ENCODE measurements at regions not wholly inside any gene's neighbourhood (a gene's known extent, or its start where the extent isn't known, plus 50 kb on each side); places are given as distances from the start of the nearest gene placed in this dataset.

- 4% methylated on average over 1 of the region's 1 CpG for WGBS (ENCODE audit: low lambda C conversion rate)
- in situ Hi-C loops (cut with HindIII; ENCODE audit: extremely low pct_ligation_motif_present, low pct_unique_long_range_greater_than_20kb), result no loop called here
- no peak overlapping the region for H3K4me3 ChIP-seq (replicated peaks in 1 of 3; ENCODE audit: insufficient read depth in 1 of 3, low read depth in 2 of 3, low read length in 3 of 3)
- no peaks in the 10 kb centered on the region for H3K27me3 ChIP-seq (ENCODE audit: control insufficient read depth in 1 of 2, insufficient read depth in 2 of 2, low read length in 2 of 2)
- H3K4me2 ChIP-seq (ENCODE audit: low read depth, low read length), result no peak overlapping the region
- ChIA-PET CTCF (ENCODE audit: low intra/inter-chr PET ratio, low total read pairs) (no interaction called here), POLR2A (no interaction called here)
- no peaks in the 10 kb centered on the region for H3K4me1 ChIP-seq (ENCODE audit: insufficient read depth, low read length)
- no peak overlapping the region for H3K9ac ChIP-seq (ENCODE audit: insufficient read depth, low read depth, low read length)
- intact Hi-C loops (cut with micrococcal nuclease; ENCODE audit: unreplicated experiment), result no loop called here
- FAIRE-seq (no peak), DNase-seq (ENCODE audit: low spot score) (no peak), ATAC-seq (no peak)
- no peaks in the 10 kb centered on the region for H3K79me2 ChIP-seq (ENCODE audit: insufficient read depth, low read length)
- BruUV-seq (replicated peaks), result no TSS peak
- H3K36me3 ChIP-seq (replicated peaks in 1 of 2; ENCODE audit: control insufficient read depth in 1 of 2, insufficient read depth in 2 of 2, low read length in 2 of 2), result no peaks in the 10 kb centered on the region
- no peak overlapping the region for H2AFZ ChIP-seq (ENCODE audit: low read length)
- no peaks in the 10 kb centered on the region for H4K20me1 ChIP-seq (ENCODE audit: insufficient read depth, low read length)
- H3K27ac ChIP-seq (ENCODE audit: extremely low read length, insufficient read depth, low read length), result no peak overlapping the region
- TF ChIP-seq ZKSCAN1 (IDR thresholded peaks at IDR 0.05; ENCODE audit: low read length), result no peak
- TF ChIP-seq ZNF713 (CRISPR knock-in tag; IDR thresholded peaks at IDR 0.05), result no peak
- TF ChIP-seq ATF7 (IDR thresholded peaks at IDR 0.05), result peak; percentile 95
- TF ChIP-seq ATF7 (CRISPR knock-in tag; IDR thresholded peaks at IDR 0.05), result no peak
- peak; percentile 72 for TF ChIP-seq CREB1 (IDR thresholded peaks at IDR 0.05)
- TF ChIP-seq CREB1 (CRISPR knock-in tag; IDR thresholded peaks at IDR 0.05), result no peak
- TF ChIP-seq ZNF776 (CRISPR knock-in tag; IDR thresholded peaks at IDR 0.05), result no peak
- TF ChIP-seq TCF7 (IDR thresholded peaks at IDR 0.05; ENCODE audit: low read depth), result no peak
- H3K9me3 ChIP-seq (ENCODE audit: low read length), result no peaks in the 10 kb centered on the region
Observed at GRCh38 chr14:38110258-38110657, 97.4 kb upstream of the SSTR1 start.

GRCh38 chr14:38111046-38111445 is 96.7 kb upstream of the SSTR1 start:
- WGBS (ENCODE audit: low lambda C conversion rate), result 16% methylated on average over 2 of the region's 2 CpGs
- H3K4me2 ChIP-seq (ENCODE audit: low read depth, low read length), result no peak overlapping the region

More at GRCh38 chr14:38111046-38111445, 96.7 kb upstream of the SSTR1 start:
- ChIA-PET CTCF (ENCODE audit: low intra/inter-chr PET ratio, low total read pairs) (no interaction called here), POLR2A (no interaction called here)
- no peaks in the 10 kb centered on the region for H3K36me3 ChIP-seq (replicated peaks in 1 of 2; ENCODE audit: control insufficient read depth in 1 of 2, insufficient read depth in 2 of 2, low read length in 2 of 2)
- no peak overlapping the region for H2AFZ ChIP-seq (ENCODE audit: low read length)
- no peaks in the 10 kb centered on the region for H4K20me1 ChIP-seq (ENCODE audit: insufficient read depth, low read length)
- in situ Hi-C loops (cut with HindIII; ENCODE audit: extremely low pct_ligation_motif_present, low pct_unique_long_range_greater_than_20kb), result no loop called here
- no peaks in the 10 kb centered on the region for H3K4me1 ChIP-seq (ENCODE audit: insufficient read depth, low read length)
- TF ChIP-seq ZNF737 (CRISPR knock-in tag; IDR thresholded peaks at IDR 0.05; ENCODE audit: borderline replicate concordance) (no peak), ZNF44 (CRISPR knock-in tag; IDR thresholded peaks at IDR 0.05) (no peak), ATF7 (IDR thresholded peaks at IDR 0.05) (peak; percentile 81), ATF7 (CRISPR knock-in tag; IDR thresholded peaks at IDR 0.05) (no peak), CREB1 (IDR thresholded peaks at IDR 0.05) (peak; percentile 85), CREB1 (CRISPR knock-in tag; IDR thresholded peaks at IDR 0.05) (no peak), CEBPB (IDR thresholded peaks at IDR 0.05; ENCODE audit: borderline replicate concordance, low read depth, low read length) (peak; percentile 28; the same call in 1 of the 2 replicates)
- H3K4me3 ChIP-seq (replicated peaks in 1 of 3; ENCODE audit: insufficient read depth in 1 of 3, low read depth in 2 of 3, low read length in 3 of 3), result no peak overlapping the region
- no peaks in the 10 kb centered on the region for H3K27me3 ChIP-seq (ENCODE audit: control insufficient read depth in 1 of 2, insufficient read depth in 2 of 2, low read length in 2 of 2)
- no peaks in the 10 kb centered on the region for H3K9me3 ChIP-seq (ENCODE audit: low read length)
- FAIRE-seq, result no peak
- H3K9ac ChIP-seq (ENCODE audit: insufficient read depth, low read depth, low read length), result no peak overlapping the region
- intact Hi-C loops (cut with micrococcal nuclease; ENCODE audit: unreplicated experiment), result no loop called here
- no peak overlapping the region for H3K27ac ChIP-seq (ENCODE audit: extremely low read length, insufficient read depth, low read length)
- no peaks in the 10 kb centered on the region for H3K79me2 ChIP-seq (ENCODE audit: insufficient read depth, low read length)
- no peak for DNase-seq (ENCODE audit: low spot score)
- no peak for ATAC-seq
- no TSS peak for BruUV-seq (replicated peaks)
